ENCODE measurements at regions not wholly inside any gene's neighbourhood (a gene's known extent, or its start where the extent isn't known, plus 50 kb on each side); places are given as distances from the start of the nearest gene placed in this dataset.

GRCh38 chr6:23308166-23308565 lies 738.8 kb downstream of the HDGFL1 start:
- DNase-seq (ENCODE audit: low spot score): no peak

- no peak for DNase-seq (ENCODE audit: low spot score)
Observed at GRCh38 chr6:23311211-23311610, 741.8 kb downstream of the HDGFL1 start.

- DNase-seq (ENCODE audit: low spot score): no peak
Observed at GRCh38 chr6:23316131-23316530, 746.8 kb downstream of the HDGFL1 start.

- no peak for DNase-seq (ENCODE audit: low spot score)
Observed at GRCh38 chr6:23316931-23317330, 747.6 kb downstream of the HDGFL1 start.

- no peak for DNase-seq (ENCODE audit: low spot score)
Observed at GRCh38 chr6:23319582-23319981, 750.2 kb downstream of the HDGFL1 start.

- no peak for DNase-seq (ENCODE audit: low spot score)
Observed at GRCh38 chr6:23320471-23321015, 751.2 kb downstream of the HDGFL1 start.

- no peak for DNase-seq (ENCODE audit: low spot score)
Observed at GRCh38 chr6:23323897-23324296, 754.5 kb downstream of the HDGFL1 start.

GRCh38 chr6:23325065-23325464 lies 755.7 kb downstream of the HDGFL1 start:
- no peak for DNase-seq (ENCODE audit: low spot score)

- DNase-seq (ENCODE audit: low spot score): no peak
Observed at GRCh38 chr6:23327621-23328020, 758.3 kb downstream of the HDGFL1 start.

- DNase-seq (ENCODE audit: low spot score): no peak
Observed at GRCh38 chr6:23329086-23329485, 759.7 kb downstream of the HDGFL1 start.

- DNase-seq (ENCODE audit: low spot score): no peak
Observed at GRCh38 chr6:23330632-23331031, 761.3 kb downstream of the HDGFL1 start.

GRCh38 chr6:23334360-23334759 lies 765.0 kb downstream of the HDGFL1 start:
- no peak for DNase-seq (ENCODE audit: low spot score)

GRCh38 chr6:23335894-23336293 lies 766.5 kb downstream of the HDGFL1 start:
- no peak for DNase-seq (ENCODE audit: low spot score)

GRCh38 chr6:23339268-23339667 lies 769.9 kb downstream of the HDGFL1 start:
- no peak for DNase-seq (ENCODE audit: low spot score)

- no peak for DNase-seq (ENCODE audit: low spot score)
Observed at GRCh38 chr6:23340271-23340670, 770.9 kb downstream of the HDGFL1 start.

GRCh38 chr6:23343610-23344306 lies 774.4 kb downstream of the HDGFL1 start:
- DNase-seq (ENCODE audit: low spot score): no peak

- no peak for DNase-seq (ENCODE audit: low spot score)
Observed at GRCh38 chr6:23348185-23348584, 777.8 kb upstream of the NRSN1 start.

GRCh38 chr6:23349521-23350147 lies 776.4 kb upstream of the NRSN1 start:
- peak; percentile 16 for DNase-seq (ENCODE audit: low spot score)

- DNase-seq (ENCODE audit: low spot score): no peak
Observed at GRCh38 chr6:23350752-23351453, 775.1 kb upstream of the NRSN1 start.

- DNase-seq (ENCODE audit: low spot score): no peak
Observed at GRCh38 chr6:23354004-23354403, 772.0 kb upstream of the NRSN1 start.

- DNase-seq (ENCODE audit: low spot score): no peak
Observed at GRCh38 chr6:23357185-23357766, 768.7 kb upstream of the NRSN1 start.

GRCh38 chr6:23365732-23366131 lies 760.3 kb upstream of the NRSN1 start:
- no peak for DNase-seq (ENCODE audit: low spot score)

GRCh38 chr6:23367311-23367710 lies 758.7 kb upstream of the NRSN1 start:
- no peak for DNase-seq (ENCODE audit: low spot score)
